Superior temporal gyrus (tissue), 1 donor: ENCODE measurements at regions not wholly inside any gene's neighbourhood (a gene's known extent, or its start where the extent isn't known, plus 50 kb on each side); places are given as distances from the start of the nearest gene placed in this dataset.
"Not testable (repeated sequence)": the region's sequence is repeated elsewhere in the genome, so short reads cannot be mapped to it uniquely, and the experiment has no call there.

Experiments
- DNase-seq: peaks from one replicate; pipeline ENCODE4 v3.0.0-alpha.2; 2016; ENCODE audit errors: extremely low spot score

GRCh38 chrX:1140236-1140681 lies 72.2 kb downstream of the CRLF2 start:
- no peak for DNase-seq

- no peak for DNase-seq
These were observed 73.3 kb downstream of the CRLF2 start for GRCh38 chrX:1139185-1139500.

GRCh38 chrX:1138476-1139184 lies 73.8 kb downstream of the CRLF2 start:
- no peak for DNase-seq

GRCh38 chrX:1137531-1137930 lies 74.9 kb downstream of the CRLF2 start:
- DNase-seq, result no peak

- not testable (repeated sequence) for DNase-seq
These were observed 75.9 kb downstream of the CRLF2 start for GRCh38 chrX:1136582-1136981.

GRCh38 chrX:1134976-1135375 lies 77.5 kb downstream of the CRLF2 start:
- no peak for DNase-seq

GRCh38 chrX:1134156-1134555 lies 78.3 kb downstream of the CRLF2 start:
- DNase-seq, result no peak

- DNase-seq, result no peak
These were observed 85.7 kb downstream of the CRLF2 start for GRCh38 chrX:1126738-1127137.

- DNase-seq, result peak; percentile 12
These were observed 87.9 kb downstream of the CRLF2 start for GRCh38 chrX:1124531-1124930.

- DNase-seq, result not testable (repeated sequence)
These were observed 89.6 kb downstream of the CRLF2 start for GRCh38 chrX:1122851-1123250.

- no peak for DNase-seq
These were observed 93.2 kb downstream of the CRLF2 start for GRCh38 chrX:1119275-1119674.

GRCh38 chrX:1118572-1119199 lies 93.8 kb downstream of the CRLF2 start:
- no peak for DNase-seq

- not testable (repeated sequence) for DNase-seq
These were observed 97.0 kb downstream of the CRLF2 start for GRCh38 chrX:1115411-1115810.

- no peak for DNase-seq
These were observed 100.1 kb downstream of the CRLF2 start for GRCh38 chrX:1112321-1112720.

GRCh38 chrX:1111601-1112300 lies 100.7 kb downstream of the CRLF2 start:
- DNase-seq, result no peak

- DNase-seq, result no peak
These were observed 102.8 kb downstream of the CRLF2 start for GRCh38 chrX:1109580-1110119.

GRCh38 chrX:1108501-1109445 lies 103.7 kb downstream of the CRLF2 start:
- no peak for DNase-seq

GRCh38 chrX:1106478-1107210 lies 105.8 kb downstream of the CRLF2 start:
- no peak for DNase-seq

GRCh38 chrX:1105671-1106419 lies 106.6 kb downstream of the CRLF2 start:
- DNase-seq, result no peak

- DNase-seq, result not testable (repeated sequence)
These were observed 107.4 kb downstream of the CRLF2 start for GRCh38 chrX:1105031-1105430.
